GM21723 (cell line): ENCODE measurements at regions not wholly inside any gene's neighbourhood (a gene's known extent, or its start where the extent isn't known, plus 50 kb on each side); places are given as distances from the start of the nearest gene placed in this dataset.

Source experiments
- ATAC-seq: cut with Tn5 transposase; IDR thresholded peaks from one replicate; pipeline ENCODE4 v1.9.1; 2021; ENCODE audit warnings: mild to moderate bottlenecking, moderate library complexity; ENCODE audit not compliant: unreplicated experiment

GRCh38 chr10:1870491-1870890 is 133.2 kb upstream of the ADARB2 start:
- no peak for ATAC-seq

DNA sequence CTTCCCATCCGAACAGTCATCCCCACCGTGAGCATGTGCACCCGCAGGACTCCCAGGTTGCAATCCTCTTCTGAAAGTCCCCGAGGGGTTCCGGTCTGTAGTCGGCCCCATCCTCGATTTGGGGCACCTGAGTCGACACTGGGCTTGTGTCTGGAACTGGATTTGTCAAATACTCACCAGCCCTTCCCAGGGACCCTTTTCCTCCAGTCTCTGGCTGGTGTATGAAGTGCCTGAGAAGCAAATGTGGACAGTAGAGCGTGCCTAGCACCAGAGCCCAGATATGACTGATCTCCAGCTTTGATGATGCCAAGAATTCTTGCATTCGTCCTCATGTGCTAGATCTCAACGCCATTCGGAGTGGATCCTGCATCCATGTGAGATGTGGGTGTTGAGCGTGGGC is 132.5 kb upstream of the ADARB2 start:
- no peak for ATAC-seq

DNA sequence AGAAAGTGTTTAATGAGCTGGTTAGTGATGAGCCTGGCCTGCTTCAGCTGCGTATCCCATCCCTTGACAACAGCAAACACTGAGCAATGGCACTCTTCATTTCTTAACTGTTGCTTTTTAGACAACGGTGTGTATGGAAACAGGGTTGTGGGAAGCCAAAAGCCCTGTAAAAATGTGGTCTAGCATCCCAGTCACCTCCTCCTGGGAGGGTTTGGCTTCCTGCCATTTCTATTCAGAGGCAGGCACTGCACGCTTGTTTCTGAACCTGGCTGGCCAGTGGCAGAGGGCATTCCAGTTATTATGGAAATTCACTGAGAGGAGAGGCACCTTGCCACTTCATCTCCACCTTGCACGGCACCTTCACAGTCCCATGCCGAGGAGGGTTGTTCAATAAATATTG is 123.0 kb upstream of the ADARB2 start:
- ATAC-seq, result no peak

GRCh38 chr10:1858547-1858946 is 121.2 kb upstream of the ADARB2 start:
- no peak for ATAC-seq

- ATAC-seq, result no peak
Observed at GRCh38 chr10:1858048-1858447, 120.7 kb upstream of the ADARB2 start.

DNA sequence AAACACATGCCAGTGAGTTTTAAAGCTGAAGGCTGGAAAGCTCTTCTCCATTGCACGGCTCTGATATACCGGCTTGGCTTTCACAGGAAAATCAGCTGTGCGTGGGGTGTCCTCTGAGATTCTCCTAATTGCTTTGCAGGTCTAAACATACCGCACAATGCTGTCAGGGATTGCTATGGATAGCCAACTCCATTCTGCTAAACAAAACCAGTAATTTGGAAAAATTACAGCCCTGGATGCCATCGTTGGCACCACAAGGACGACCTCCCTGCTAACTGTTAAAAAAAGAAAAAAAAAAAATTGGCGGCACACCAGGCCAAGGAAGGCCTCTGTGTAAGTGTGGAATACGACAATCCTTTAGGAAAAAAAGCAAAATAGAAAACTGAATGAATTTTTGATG is 118.6 kb upstream of the ADARB2 start:
- no peak for ATAC-seq

DNA sequence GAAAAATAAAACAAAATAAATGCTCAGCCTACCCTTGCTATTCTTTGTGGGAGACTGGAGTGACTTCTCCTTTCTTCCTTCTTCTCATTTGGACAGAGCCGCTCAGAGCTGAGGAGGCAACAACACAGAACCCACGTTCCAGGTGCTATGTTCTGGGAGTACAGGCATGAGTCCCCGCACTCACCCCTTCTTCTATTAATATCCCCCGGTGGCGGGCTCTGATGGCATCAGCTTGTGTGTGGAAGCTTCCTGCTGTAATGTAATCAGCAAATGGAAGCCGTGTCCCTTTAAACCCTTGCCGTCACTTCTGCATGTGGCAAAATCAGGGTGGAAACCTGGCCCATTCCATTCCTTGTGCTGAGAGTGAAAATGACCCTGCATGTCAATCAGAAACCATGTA is 116.9 kb upstream of the ADARB2 start:
- ATAC-seq, result no peak

DNA sequence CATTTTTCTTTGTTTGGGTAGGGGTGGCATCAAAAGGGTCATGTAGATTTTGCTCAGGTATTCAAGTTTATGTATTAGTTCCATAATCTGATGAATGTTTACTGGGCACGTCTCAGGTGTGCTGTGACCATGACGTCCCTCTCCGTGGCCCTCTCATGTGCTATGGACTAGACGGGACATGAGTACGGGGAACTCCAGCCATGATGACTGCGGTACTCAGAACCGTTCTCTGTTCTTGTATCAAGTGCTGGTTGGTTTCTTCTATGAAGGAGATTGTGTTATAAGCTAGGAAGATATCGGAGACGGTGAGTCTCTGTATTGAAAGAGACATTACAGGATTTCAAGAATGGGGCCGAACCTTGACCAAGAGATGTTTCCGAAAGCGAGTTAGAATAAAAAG is 116.5 kb upstream of the ADARB2 start:
- no peak for ATAC-seq

- no peak for ATAC-seq
Observed at GRCh38 chr10:1852841-1853240, 115.5 kb upstream of the ADARB2 start.

- ATAC-seq, result no peak
Observed at GRCh38 chr10:1851762-1852161, 114.4 kb upstream of the ADARB2 start.

GRCh38 chr10:1850971-1851527 is 113.7 kb upstream of the ADARB2 start:
- no peak for ATAC-seq

DNA sequence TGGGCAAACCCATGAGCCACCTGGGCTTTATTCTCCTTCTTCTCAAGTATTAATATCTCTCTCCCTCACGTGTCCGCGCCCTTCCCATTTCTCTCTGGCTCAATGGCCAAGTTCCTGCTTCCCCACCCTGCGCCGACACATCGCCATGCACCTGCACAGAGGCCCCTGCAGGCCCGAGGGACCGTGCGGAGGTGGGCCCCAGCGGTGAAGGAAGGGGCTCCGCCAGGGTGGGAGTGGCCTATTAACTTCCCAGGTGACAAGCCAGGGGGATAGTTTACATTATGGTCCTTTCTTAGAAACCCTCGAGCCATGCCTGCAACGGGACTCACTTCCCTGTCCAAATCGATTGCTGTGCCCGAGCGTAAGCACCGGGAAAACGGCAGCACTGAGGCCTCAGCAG is 110.0 kb upstream of the ADARB2 start:
- no peak for ATAC-seq

DNA sequence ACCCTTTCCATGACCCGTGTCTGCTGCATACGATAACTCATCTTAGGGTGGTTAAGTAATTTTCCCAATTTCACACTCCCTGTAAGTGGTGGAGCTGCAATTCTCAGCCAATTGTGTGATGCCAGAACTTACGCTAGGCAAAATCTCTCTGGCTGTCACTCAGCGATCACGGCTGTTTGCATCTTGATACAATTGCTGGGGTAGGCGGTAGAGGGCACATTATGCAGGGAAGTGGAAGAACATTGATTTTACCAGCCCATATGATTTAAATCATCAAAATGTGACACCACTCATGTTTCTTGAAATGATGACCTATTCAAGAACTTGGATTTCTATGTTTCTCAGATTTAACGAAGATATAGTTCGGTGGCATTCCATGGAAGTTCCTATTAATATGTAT is 108.7 kb upstream of the ADARB2 start:
- ATAC-seq, result no peak

DNA sequence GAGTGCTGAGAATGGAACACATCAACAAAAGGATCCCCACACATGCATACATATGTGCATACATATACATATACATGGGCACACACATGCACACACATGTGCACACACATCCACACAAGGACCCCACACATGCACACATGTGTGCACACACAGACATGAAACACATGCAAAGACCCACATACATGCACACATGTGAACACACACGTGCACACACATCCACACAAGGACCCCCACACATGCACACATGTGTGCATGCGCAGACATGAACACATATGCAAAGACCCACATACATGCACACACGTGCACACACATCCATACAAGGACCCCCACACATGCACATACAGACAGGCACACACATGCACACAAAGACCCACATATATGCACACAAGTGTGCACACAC is 104.4 kb upstream of the ADARB2 start:
- ATAC-seq, result no peak

DNA sequence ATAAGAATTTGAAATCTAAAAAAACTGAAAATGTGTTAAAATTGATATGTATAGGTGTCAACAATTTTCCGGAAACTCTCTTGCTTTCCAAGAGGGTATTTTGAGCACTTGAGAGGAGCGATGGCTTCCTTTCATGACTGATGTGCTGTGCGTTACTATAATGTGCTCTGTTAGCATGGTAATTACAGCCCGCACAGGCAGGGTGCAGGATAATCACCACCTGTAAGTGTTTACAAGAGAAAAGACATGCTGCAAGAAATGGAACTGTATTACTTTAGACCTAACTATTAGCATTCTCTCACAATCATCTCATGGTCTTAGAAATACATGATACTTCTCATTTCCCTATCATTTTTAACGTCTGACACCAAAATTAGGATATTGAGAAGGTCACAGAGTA is 92.4 kb upstream of the ADARB2 start:
- no peak for ATAC-seq

- ATAC-seq, result peak; percentile 68
Observed at GRCh38 chr10:1824928-1825327, 87.6 kb upstream of the ADARB2 start.

GRCh38 chr10:1814556-1814955 is 77.2 kb upstream of the ADARB2 start:
- no peak for ATAC-seq

GRCh38 chr10:1809139-1809741 is 71.9 kb upstream of the ADARB2 start:
- ATAC-seq, result no peak

- no peak for ATAC-seq
Observed at GRCh38 chr10:1807924-1808323, 70.6 kb upstream of the ADARB2 start.

DNA sequence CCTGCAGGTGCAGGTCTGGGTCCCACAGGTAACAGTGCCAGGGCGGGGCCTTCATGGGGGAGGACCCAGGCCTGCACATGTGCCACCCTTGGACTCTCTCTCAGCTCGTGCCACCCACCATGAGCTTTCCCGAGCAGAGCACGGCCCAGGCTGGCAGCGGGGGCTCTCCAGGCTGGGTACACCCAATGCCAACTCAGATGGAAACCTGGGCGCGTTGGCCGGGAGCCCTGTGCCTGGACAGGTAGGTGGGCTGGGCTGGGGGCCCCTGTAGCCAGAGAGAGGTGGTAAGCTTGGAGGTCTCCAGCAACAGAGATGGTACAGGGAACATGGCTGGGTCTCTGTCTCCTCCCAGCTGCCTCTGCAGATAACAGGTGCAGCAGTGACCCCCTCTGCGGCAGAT is 69.9 kb upstream of the ADARB2 start:
- no peak for ATAC-seq

- no peak for ATAC-seq
Observed at GRCh38 chr10:1802413-1802812, 65.1 kb upstream of the ADARB2 start.

DNA sequence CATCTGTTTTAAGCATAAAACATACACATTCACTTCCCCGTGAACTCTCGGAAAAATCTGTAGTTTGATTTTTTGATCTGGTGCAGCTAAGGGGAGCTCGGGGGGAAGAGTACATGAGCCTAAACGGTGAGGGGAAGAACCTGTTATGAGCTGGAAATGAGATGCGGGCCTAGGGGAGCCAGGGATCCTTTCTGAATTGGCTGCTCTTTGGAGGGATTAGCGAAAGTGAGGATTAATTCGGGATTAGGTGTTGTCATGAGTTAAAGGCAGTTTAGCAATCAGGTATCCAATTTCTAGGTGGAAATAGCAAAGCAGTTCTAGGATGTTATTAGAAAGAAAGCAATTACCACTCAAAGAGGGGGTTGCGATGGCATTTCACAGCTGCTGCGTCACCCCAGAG is 51.1 kb upstream of the ADARB2 start:
- no peak for ATAC-seq
